ENCODE measurements at regions not wholly inside any gene's neighbourhood (a gene's known extent, or its start where the extent isn't known, plus 50 kb on each side); places are given as distances from the start of the nearest gene placed in this dataset.
"Not testable (repeated sequence)": the region's sequence is repeated elsewhere in the genome, so short reads cannot be mapped to it uniquely, and the experiment has no call there.

DNA sequence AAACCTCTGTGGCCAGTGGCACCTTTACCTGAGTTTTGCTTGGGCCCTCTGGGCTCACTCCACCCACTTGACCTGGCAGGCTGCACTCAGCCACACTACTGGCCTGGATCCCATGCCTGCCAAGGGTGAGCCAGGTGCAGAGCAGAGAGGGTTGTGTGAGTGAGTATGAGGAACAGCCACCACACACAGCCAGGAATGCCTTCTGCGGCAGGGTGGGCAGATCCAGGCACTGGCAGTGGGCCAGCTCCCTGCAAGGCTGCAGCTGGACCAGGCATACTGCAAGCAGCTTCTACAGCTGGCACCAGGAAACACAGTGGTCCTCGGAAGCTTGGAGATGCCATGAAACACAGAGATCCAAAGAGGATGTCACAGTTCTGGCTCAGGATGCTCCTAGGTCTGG lies 570.1 kb upstream of the ACTRT1 start:
- Histone ChIP-seq H3K36me3 (ENCODE audit: control insufficient read depth, insufficient read depth, low read length) (no peaks in the 10 kb centered on the region), H2AFZ (no peak overlapping the region), H3K79me2 (no peaks in the 10 kb centered on the region), H3K9ac (no peak overlapping the region), H3K4me2 (ENCODE audit: low read length) (no peak overlapping the region), H3K4me1 (no peaks in the 10 kb centered on the region), H3K4me3 (ENCODE audit: low read depth, low read length) (no peak overlapping the region), H3K27ac (no peak overlapping the region), H3K9me3 (ENCODE audit: control insufficient read depth, low read length) (no peaks in the 10 kb centered on the region), H3K27me3 (ENCODE audit: control insufficient read depth, insufficient read depth, low read length) (no peaks in the 10 kb centered on the region)
- TF ChIP-seq, protein P1, sequence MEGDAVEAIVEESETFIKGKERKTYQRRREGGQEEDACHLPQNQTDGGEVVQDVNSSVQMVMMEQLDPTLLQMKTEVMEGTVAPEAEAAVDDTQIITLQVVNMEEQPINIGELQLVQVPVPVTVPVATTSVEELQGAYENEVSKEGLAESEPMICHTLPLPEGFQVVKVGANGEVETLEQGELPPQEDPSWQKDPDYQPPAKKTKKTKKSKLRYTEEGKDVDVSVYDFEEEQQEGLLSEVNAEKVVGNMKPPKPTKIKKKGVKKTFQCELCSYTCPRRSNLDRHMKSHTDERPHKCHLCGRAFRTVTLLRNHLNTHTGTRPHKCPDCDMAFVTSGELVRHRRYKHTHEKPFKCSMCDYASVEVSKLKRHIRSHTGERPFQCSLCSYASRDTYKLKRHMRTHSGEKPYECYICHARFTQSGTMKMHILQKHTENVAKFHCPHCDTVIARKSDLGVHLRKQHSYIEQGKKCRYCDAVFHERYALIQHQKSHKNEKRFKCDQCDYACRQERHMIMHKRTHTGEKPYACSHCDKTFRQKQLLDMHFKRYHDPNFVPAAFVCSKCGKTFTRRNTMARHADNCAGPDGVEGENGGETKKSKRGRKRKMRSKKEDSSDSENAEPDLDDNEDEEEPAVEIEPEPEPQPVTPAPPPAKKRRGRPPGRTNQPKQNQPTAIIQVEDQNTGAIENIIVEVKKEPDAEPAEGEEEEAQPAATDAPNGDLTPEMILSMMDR (IDR thresholded peaks at IDR 0.05), result no peak

DNA sequence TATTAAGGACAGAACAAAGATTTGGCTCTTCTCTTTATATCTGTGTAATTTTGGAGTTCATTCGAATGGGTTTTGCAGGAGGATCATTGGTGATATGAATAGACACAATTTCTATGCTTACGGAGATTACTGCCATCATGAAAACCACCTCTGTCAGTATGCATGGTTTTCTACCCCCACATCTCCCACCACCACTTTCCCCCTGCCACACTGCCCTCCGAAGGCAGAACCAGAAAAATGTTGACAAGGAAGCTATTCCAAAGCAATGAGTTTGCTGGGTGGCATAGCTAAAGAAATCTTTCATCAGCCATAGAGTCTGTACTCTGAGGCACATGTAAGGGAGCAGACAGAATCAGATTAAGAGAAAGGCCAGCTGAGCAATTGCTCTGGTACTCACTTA lies 567.3 kb upstream of the ACTRT1 start:
- Histone ChIP-seq H3K27ac (no peak overlapping the region), H3K4me1 (no peaks in the 10 kb centered on the region), H2AFZ (no peak overlapping the region), H3K9ac (no peak overlapping the region), H3K4me2 (ENCODE audit: low read length) (no peak overlapping the region), H3K27me3 (ENCODE audit: control insufficient read depth, insufficient read depth, low read length) (no peaks in the 10 kb centered on the region), H3K36me3 (ENCODE audit: control insufficient read depth, insufficient read depth, low read length) (no peaks in the 10 kb centered on the region), H3K4me3 (ENCODE audit: low read depth, low read length) (no peak overlapping the region), H3K79me2 (no peaks in the 10 kb centered on the region), H3K9me3 (ENCODE audit: control insufficient read depth, low read length) (no peaks in the 10 kb centered on the region)
- TF ChIP-seq, protein P1 (IDR thresholded peaks at IDR 0.05), result no peak

DNA sequence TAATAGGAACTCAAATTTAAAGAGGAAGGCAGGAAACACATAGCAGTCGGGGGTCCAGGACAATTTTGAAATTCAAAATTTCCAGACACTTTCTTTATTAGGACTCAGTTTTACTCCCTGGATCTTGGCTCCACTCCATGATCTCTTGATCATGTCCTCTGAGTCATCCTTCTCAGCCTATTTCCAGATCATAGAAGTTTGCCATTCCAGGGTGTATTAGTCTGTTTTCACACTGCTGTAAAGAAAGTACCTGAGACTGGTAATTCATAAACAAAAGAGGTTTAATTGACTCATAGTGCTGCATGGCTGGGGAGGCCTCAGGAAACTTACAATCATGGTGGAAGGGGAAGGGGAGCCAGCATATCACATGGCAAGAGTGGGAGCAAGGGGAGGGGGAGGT lies 564.7 kb upstream of the ACTRT1 start:
- Histone ChIP-seq H3K27me3 (ENCODE audit: control insufficient read depth, insufficient read depth, low read length) (no peaks in the 10 kb centered on the region), H3K4me2 (ENCODE audit: low read length) (no peak overlapping the region), H3K36me3 (ENCODE audit: control insufficient read depth, insufficient read depth, low read length) (no peaks in the 10 kb centered on the region), H3K9me3 (ENCODE audit: control insufficient read depth, low read length) (no peaks in the 10 kb centered on the region), H3K79me2 (no peaks in the 10 kb centered on the region), H3K4me3 (ENCODE audit: low read depth, low read length) (no peak overlapping the region), H2AFZ (no peak overlapping the region), H3K9ac (no peak overlapping the region), H3K4me1 (no peaks in the 10 kb centered on the region), H3K27ac (no peak overlapping the region)
- TF ChIP-seq, protein P1 (IDR thresholded peaks at IDR 0.05), result no peak

DNA sequence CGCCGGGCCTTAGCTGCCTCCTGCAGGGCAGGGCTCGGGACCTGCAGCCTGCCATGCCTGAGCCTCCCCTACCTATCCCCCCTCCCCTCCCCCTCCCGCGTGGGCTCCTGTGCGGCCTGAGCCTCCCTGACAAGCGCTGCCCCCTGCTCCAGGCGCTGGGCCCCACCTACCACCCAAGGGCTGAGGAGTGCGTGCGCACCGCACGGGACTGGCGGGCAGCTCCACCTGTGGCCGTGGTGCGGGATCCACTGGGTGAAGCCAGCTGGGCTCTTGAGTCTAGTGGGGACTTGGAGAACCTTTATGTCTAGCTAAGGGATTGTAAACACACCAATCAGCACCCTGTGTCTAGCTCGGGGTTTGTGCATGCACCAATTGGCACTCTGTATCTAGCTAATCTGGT lies 554.6 kb upstream of the ACTRT1 start:
- not testable (repeated sequence) for H3K27me3 ChIP-seq (ENCODE audit: control insufficient read depth, insufficient read depth, low read length); H2AFZ ChIP-seq; H3K4me3 ChIP-seq (ENCODE audit: low read depth, low read length); H3K9me3 ChIP-seq (ENCODE audit: control insufficient read depth, low read length); H3K9ac ChIP-seq; H3K36me3 ChIP-seq (ENCODE audit: control insufficient read depth, insufficient read depth, low read length); H3K79me2 ChIP-seq; H3K4me1 ChIP-seq; H3K4me2 ChIP-seq (ENCODE audit: low read length); H3K27ac ChIP-seq

DNA sequence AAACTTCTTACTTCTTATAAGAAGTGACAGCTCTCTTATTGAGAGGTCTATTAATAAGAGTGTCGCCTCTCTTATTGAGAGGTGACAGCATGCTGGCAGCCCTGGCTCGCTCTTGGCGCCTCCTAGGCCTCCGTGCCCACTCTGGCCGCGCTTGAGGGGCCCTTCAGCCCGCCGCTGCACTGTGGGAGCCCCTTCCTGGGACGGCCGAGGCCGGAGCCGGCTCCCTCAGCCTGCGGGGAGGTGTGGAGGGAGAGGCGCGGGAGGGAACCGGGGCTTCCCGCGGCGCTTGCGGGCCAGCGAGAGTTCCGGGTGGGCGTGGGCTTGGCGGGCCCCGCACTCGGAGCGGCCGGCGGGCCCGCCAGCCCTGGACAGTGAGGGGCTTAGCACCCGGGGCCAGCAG lies 554.2 kb upstream of the ACTRT1 start:
- not testable (repeated sequence) for H3K36me3 ChIP-seq (ENCODE audit: control insufficient read depth, insufficient read depth, low read length); H3K4me1 ChIP-seq; H3K9me3 ChIP-seq (ENCODE audit: control insufficient read depth, low read length)

DNA sequence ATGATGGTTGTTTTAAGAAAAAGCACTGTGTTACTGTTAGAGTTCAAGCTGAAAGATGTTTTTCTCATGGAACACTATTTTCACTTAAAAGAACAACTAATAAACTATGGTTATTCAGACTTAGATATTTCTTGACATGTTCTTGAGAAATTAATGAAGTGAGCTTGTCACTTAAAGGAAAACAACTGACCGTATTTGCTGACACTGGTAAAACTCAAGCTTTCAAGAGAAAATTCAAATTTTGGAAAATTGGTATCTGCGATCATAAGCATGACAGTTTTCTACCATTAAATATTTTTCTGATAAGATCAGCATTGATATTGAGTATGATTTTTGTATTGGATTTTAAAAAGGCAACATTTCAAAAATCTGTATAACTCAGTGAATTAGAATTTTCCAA lies 549.5 kb upstream of the ACTRT1 start:
- H3K4me1 ChIP-seq, result no peaks in the 10 kb centered on the region
- no peak overlapping the region for H2AFZ ChIP-seq
- no peak overlapping the region for H3K4me3 ChIP-seq (ENCODE audit: low read depth, low read length)
- H3K79me2 ChIP-seq, result no peaks in the 10 kb centered on the region
- TF ChIP-seq, protein P1 (IDR thresholded peaks at IDR 0.05), result no peak
- H3K9me3 ChIP-seq (ENCODE audit: control insufficient read depth, low read length), result no peaks in the 10 kb centered on the region
- no peak overlapping the region for H3K4me2 ChIP-seq (ENCODE audit: low read length)
- H3K36me3 ChIP-seq (ENCODE audit: control insufficient read depth, insufficient read depth, low read length), result no peaks in the 10 kb centered on the region
- no peaks in the 10 kb centered on the region for H3K27me3 ChIP-seq (ENCODE audit: control insufficient read depth, insufficient read depth, low read length)
- no peak overlapping the region for H3K27ac ChIP-seq
- no peak overlapping the region for H3K9ac ChIP-seq

More for the DNA sequence above, 554.2 kb upstream of the ACTRT1 start:
- not testable (repeated sequence) for H3K4me2 ChIP-seq (ENCODE audit: low read length); H3K4me3 ChIP-seq (ENCODE audit: low read depth, low read length); H3K27ac ChIP-seq; H3K27me3 ChIP-seq (ENCODE audit: control insufficient read depth, insufficient read depth, low read length); H3K9ac ChIP-seq; H3K79me2 ChIP-seq; H2AFZ ChIP-seq

Data from parathyroid adenoma (tissue), 2 donors.